ENCODE measurements at regions not wholly inside any gene's neighbourhood (a gene's known extent, or its start where the extent isn't known, plus 50 kb on each side); places are given as distances from the start of the nearest gene placed in this dataset.

DNA sequence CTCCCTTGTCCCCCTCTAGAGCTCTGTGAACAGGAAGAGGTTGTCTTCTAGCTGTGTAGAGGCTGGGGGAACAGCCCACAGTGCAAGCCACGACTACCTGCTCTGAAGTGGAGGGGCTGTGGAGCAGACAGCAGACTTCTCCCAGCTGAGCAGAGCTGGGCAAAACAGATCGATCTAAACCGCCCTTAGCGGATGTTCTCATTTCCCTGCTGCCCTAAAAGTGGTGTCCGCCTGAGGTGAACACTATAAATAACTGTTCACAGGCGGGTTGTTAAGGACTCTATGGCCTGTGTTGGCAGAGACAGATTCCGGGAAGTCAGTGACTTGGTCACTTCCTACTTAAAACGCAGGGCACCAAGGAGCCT lies 203.2 kb downstream of the RHOU start:
- peak in 1 of 2 donors; percentile 17 for TF ChIP-seq POLR2A (IDR thresholded peaks at IDR 0.05)
- TF ChIP-seq, protein P1, sequence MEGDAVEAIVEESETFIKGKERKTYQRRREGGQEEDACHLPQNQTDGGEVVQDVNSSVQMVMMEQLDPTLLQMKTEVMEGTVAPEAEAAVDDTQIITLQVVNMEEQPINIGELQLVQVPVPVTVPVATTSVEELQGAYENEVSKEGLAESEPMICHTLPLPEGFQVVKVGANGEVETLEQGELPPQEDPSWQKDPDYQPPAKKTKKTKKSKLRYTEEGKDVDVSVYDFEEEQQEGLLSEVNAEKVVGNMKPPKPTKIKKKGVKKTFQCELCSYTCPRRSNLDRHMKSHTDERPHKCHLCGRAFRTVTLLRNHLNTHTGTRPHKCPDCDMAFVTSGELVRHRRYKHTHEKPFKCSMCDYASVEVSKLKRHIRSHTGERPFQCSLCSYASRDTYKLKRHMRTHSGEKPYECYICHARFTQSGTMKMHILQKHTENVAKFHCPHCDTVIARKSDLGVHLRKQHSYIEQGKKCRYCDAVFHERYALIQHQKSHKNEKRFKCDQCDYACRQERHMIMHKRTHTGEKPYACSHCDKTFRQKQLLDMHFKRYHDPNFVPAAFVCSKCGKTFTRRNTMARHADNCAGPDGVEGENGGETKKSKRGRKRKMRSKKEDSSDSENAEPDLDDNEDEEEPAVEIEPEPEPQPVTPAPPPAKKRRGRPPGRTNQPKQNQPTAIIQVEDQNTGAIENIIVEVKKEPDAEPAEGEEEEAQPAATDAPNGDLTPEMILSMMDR (IDR thresholded peaks at IDR 0.05): no peak
